ENCODE measurements at regions not wholly inside any gene's neighbourhood (a gene's known extent, or its start where the extent isn't known, plus 50 kb on each side); places are given as distances from the start of the nearest gene placed in this dataset.

DNA sequence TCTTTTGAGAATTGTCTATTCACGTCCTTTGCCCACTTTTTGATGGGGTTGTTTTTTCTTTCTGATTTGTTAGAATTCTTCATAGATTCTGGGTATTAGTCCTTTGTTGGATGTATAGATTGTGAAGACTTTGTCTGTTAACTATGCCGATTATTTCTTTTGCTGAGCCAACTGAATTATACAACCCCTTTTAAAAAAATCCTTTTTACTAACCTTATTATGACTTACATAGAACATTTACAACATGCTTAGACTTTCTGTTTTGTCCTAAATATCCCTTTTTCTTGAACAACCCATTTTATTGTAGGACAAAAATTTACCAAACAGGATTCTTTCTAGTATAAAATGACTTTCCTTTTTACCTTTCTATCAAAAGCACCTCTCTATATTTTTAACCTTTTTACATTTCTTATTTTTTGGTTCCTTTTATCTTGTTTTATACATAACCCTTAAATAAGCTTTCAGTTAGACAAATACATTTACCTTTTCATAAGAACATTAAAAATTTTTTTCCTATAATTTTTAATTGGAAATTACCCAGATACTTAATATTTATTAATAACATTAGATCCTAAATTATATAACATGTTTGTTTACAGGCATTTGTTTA is 70.4 kb upstream of the TTLL7 start:
- Histone ChIP-seq H3K27ac (no peak overlapping the region), H3K79me2 (ENCODE audit: low read depth) (no peaks in the 10 kb centered on the region), H3K9ac (no peak overlapping the region), H3K9me3 (ENCODE audit: low read depth) (peaks cover 23% of the 10 kb centered on the region), H2AFZ (replicated peaks) (no peak overlapping the region), H3K36me3 (peaks cover 13% of the 10 kb centered on the region), H3K4me2 (no peak overlapping the region), H3K27me3 (no peaks in the 10 kb centered on the region), H3K4me1 (no peaks in the 10 kb centered on the region), H3F3A (ENCODE audit: low read depth) (no peaks in the 10 kb centered on the region), H4K20me1 (ENCODE audit: low read depth) (no peaks in the 10 kb centered on the region), H3K4me3 (no peak overlapping the region)
- no peak overlapping the region for H3K4me3 Mint-ChIP-seq
- no peaks in the 10 kb centered on the region for H3K4me1 Mint-ChIP-seq
- H3K27me3 Mint-ChIP-seq (ENCODE audit: insufficient read depth, low read depth), result peaks cover 2% of the 10 kb centered on the region
- peak; percentile 56 for DNase-seq (ENCODE audit: low spot score)
- H3K36me3 Mint-ChIP-seq, result peaks cover 5% of the 10 kb centered on the region
- no peak overlapping the region for H3K27ac Mint-ChIP-seq
- no peak for TF ChIP-seq EZH2phosphoT487 (IDR thresholded peaks at IDR 0.05)
- TF ChIP-seq, protein P1, sequence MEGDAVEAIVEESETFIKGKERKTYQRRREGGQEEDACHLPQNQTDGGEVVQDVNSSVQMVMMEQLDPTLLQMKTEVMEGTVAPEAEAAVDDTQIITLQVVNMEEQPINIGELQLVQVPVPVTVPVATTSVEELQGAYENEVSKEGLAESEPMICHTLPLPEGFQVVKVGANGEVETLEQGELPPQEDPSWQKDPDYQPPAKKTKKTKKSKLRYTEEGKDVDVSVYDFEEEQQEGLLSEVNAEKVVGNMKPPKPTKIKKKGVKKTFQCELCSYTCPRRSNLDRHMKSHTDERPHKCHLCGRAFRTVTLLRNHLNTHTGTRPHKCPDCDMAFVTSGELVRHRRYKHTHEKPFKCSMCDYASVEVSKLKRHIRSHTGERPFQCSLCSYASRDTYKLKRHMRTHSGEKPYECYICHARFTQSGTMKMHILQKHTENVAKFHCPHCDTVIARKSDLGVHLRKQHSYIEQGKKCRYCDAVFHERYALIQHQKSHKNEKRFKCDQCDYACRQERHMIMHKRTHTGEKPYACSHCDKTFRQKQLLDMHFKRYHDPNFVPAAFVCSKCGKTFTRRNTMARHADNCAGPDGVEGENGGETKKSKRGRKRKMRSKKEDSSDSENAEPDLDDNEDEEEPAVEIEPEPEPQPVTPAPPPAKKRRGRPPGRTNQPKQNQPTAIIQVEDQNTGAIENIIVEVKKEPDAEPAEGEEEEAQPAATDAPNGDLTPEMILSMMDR (IDR thresholded peaks at IDR 0.05), result no peak
- TF ChIP-seq EZH2 (IDR thresholded peaks at IDR 0.05), result no peak
- peaks cover 31% of the 10 kb centered on the region for H3K9me3 Mint-ChIP-seq

DNA sequence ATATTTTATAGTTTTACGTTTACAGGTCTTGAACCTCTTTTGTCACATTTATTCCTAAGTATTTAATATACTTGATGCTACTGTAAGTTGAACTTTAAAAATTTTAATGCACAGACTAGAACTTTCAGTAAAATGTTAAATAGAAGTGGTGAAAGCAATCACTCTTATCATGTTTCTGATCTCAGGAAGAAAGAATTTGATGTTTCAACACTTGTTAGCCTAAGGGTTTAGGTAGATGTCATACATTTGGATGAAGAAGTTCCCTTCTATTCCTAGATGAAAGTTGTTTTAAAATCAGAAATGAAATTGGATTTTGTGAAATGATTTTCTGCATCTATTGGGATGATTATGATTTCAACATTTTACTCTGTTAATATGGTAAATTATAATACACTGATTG is 63.6 kb upstream of the TTLL7 start:
- Histone ChIP-seq H3K27ac (no peak overlapping the region), H3K4me3 (no peak overlapping the region), H2AFZ (replicated peaks) (no peak overlapping the region), H3K4me2 (no peak overlapping the region), H3K9ac (no peak overlapping the region), H3K4me1 (no peaks in the 10 kb centered on the region), H3K27me3 (no peaks in the 10 kb centered on the region), H3K36me3 (no peaks in the 10 kb centered on the region), H3F3A (ENCODE audit: low read depth) (no peaks in the 10 kb centered on the region), H4K20me1 (ENCODE audit: low read depth) (no peaks in the 10 kb centered on the region), H3K9me3 (ENCODE audit: low read depth) (peaks cover 1% of the 10 kb centered on the region), H3K79me2 (ENCODE audit: low read depth) (no peaks in the 10 kb centered on the region)
- no peak for DNase-seq (ENCODE audit: low spot score)
- H3K36me3 Mint-ChIP-seq, result no peaks in the 10 kb centered on the region
- H3K27me3 Mint-ChIP-seq (ENCODE audit: insufficient read depth, low read depth), result no peaks in the 10 kb centered on the region
- H3K27ac Mint-ChIP-seq, result no peak overlapping the region
- H3K9me3 Mint-ChIP-seq, result peaks cover 2% of the 10 kb centered on the region
- H3K4me3 Mint-ChIP-seq, result no peak overlapping the region
- no peak for TF ChIP-seq EZH2 (IDR thresholded peaks at IDR 0.05)
- TF ChIP-seq, protein P1 (IDR thresholded peaks at IDR 0.05), result no peak
- TF ChIP-seq EZH2phosphoT487 (IDR thresholded peaks at IDR 0.05), result no peak
- H3K4me1 Mint-ChIP-seq, result no peaks in the 10 kb centered on the region

DNA sequence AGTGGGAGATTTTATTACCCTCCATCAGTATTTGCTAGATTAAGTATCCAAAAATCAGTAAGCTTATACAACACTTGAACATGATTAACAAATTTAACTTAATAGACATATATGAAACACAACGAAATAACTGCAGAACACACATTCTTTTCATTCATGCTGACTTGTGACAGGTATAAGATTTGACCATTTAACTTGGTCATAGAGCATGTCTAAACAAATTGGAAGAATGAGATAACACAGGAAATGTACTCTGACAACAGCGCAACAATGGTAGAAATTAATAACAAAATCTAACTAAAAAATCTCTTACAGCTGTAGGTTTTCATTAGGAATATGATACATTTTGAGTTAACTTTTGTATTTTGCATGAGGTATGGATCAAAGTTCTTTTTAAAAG is 62.4 kb upstream of the TTLL7 start:
- H3K4me2 ChIP-seq, result no peak overlapping the region
- Mint-ChIP-seq H3K36me3 (no peaks in the 10 kb centered on the region), H3K27ac (no peak overlapping the region), H3K9me3 (peaks cover 2% of the 10 kb centered on the region), H3K27me3 (ENCODE audit: insufficient read depth, low read depth) (no peaks in the 10 kb centered on the region), H3K4me3 (no peak overlapping the region), H3K4me1 (no peaks in the 10 kb centered on the region)
- no peak overlapping the region for H2AFZ ChIP-seq (replicated peaks)
- H3K27me3 ChIP-seq, result no peaks in the 10 kb centered on the region
- no peaks in the 10 kb centered on the region for H3K4me1 ChIP-seq
- no peaks in the 10 kb centered on the region for H4K20me1 ChIP-seq (ENCODE audit: low read depth)
- no peak for TF ChIP-seq EZH2 (IDR thresholded peaks at IDR 0.05)
- TF ChIP-seq, protein P1 (IDR thresholded peaks at IDR 0.05), result no peak
- TF ChIP-seq EZH2phosphoT487 (IDR thresholded peaks at IDR 0.05), result no peak
- H3K36me3 ChIP-seq, result no peaks in the 10 kb centered on the region
- no peak overlapping the region for H3K27ac ChIP-seq
- no peaks in the 10 kb centered on the region for H3F3A ChIP-seq (ENCODE audit: low read depth)
- no peaks in the 10 kb centered on the region for H3K79me2 ChIP-seq (ENCODE audit: low read depth)
- DNase-seq (ENCODE audit: low spot score), result no peak
- H3K9me3 ChIP-seq (ENCODE audit: low read depth), result no peaks in the 10 kb centered on the region
- no peak overlapping the region for H3K4me3 ChIP-seq
- H3K9ac ChIP-seq, result no peak overlapping the region

Data from neural progenitor cell (in vitro differentiated cells).